ENCODE measurements at regions not wholly inside any gene's neighbourhood (a gene's known extent, or its start where the extent isn't known, plus 50 kb on each side); places are given as distances from the start of the nearest gene placed in this dataset.
"Not testable (repeated sequence)": the region's sequence is repeated elsewhere in the genome, so short reads cannot be mapped to it uniquely, and the experiment has no call there.

DNA sequence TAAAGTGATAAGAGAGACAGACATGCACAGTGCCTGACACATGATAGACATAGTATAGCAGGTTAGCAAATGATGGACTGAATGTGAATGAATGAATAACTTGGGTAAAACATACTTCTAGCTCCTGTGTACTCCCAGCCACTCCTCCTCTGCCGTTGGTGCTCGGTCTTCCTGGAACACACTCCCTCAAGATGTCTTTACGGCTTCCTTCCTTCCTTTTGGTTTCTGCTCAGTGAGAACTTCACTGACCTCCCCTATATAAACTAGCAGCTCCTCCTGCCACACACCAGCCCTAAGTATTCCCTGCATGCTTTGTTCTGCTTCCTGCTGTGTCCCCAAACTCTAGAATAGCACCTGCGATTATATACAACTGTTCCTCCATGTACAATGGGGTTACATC is 50.2 kb downstream of the RAD54L2 start:
- peak overlapping the region; percentile 2 to 65 for H3K27ac Mint-ChIP-seq
- no peak overlapping the region for H3K4me3 ChIP-seq (ENCODE audit: low read length)
- H3K36me3 ChIP-seq (ENCODE audit: control insufficient read depth, insufficient read depth, low read length): peaks cover 14% of the 10 kb centered on the region
- H3K4me3 Mint-ChIP-seq: no peak overlapping the region
- 28% methylated on average over 3 of the region's 4 CpGs for WGBS (ENCODE audit: insufficient coverage)
- no peak for DNase-seq
- H3K36me3 Mint-ChIP-seq: peaks cover 6% of the 10 kb centered on the region
- ATAC-seq: peak in 1 of 3 donors; percentile 24
- H3K27ac ChIP-seq (ENCODE audit: low read length): no peak overlapping the region
- no peaks in the 10 kb centered on the region for H3K9me3 Mint-ChIP-seq
- intact Hi-C loops (cut with micrococcal nuclease): no loop called here
- H3K4me1 ChIP-seq (ENCODE audit: control insufficient read depth, insufficient read depth, low read length): no peaks in the 10 kb centered on the region
- no peaks in the 10 kb centered on the region for H3K9me3 ChIP-seq (ENCODE audit: control insufficient read depth, insufficient read depth, low read length)
- peaks cover 14 to 23% of the 10 kb centered on the region in 2 donors for H3K4me1 Mint-ChIP-seq
- no peak for TF ChIP-seq CTCF (IDR thresholded peaks at IDR 0.05)
- no peaks in the 10 kb centered on the region for H3K27me3 Mint-ChIP-seq (ENCODE audit: low read depth in 2 of 2)
- H3K27me3 ChIP-seq (ENCODE audit: control insufficient read depth, insufficient read depth, low read length): no peaks in the 10 kb centered on the region

DNA sequence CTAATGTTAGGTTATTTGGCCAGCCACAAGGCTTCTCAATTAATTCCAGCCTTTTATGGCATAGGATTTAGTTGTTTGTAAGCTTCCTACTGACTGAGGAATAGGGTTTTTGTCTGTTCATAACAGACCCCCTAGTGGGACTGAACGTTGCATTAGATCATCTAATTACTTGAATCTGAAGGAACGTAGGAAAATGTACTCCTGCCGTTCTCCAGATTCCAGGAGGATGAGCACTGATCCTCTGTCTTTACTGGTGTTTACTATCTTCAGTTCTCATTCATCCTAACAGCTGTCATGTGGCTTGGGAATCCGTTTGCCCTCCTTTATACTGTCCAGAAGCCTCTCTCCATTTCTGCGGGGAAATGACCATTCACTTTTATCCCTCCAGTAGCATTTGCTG is 52.7 kb downstream of the RAD54L2 start:
- ATAC-seq (no peak), DNase-seq (no peak)
- no peaks in the 10 kb centered on the region for H3K27me3 ChIP-seq (ENCODE audit: control insufficient read depth, insufficient read depth, low read length)
- Mint-ChIP-seq H3K27me3 (ENCODE audit: low read depth in 2 of 2) (no peaks in the 10 kb centered on the region), H3K4me3 (no peak overlapping the region), H3K4me1 (peaks cover 14 to 22% of the 10 kb centered on the region in 2 donors), H3K27ac (peak overlapping the region in 1 of 2 donors; percentile 16), H3K36me3 (peaks cover 6% of the 10 kb centered on the region), H3K9me3 (no peaks in the 10 kb centered on the region)
- WGBS (ENCODE audit: insufficient coverage): 98% methylated on average over 5 of the region's 5 CpGs
- TF ChIP-seq CTCF (IDR thresholded peaks at IDR 0.05): no peak
- H3K9me3 ChIP-seq (ENCODE audit: control insufficient read depth, insufficient read depth, low read length): no peaks in the 10 kb centered on the region
- no peaks in the 10 kb centered on the region for H3K4me1 ChIP-seq (ENCODE audit: control insufficient read depth, insufficient read depth, low read length)
- H3K27ac ChIP-seq (ENCODE audit: low read length): no peak overlapping the region
- H3K36me3 ChIP-seq (ENCODE audit: control insufficient read depth, insufficient read depth, low read length): peaks cover 14% of the 10 kb centered on the region
- intact Hi-C loops (cut with micrococcal nuclease): no loop called here
- H3K4me3 ChIP-seq (ENCODE audit: low read length): no peak overlapping the region

- intact Hi-C loops (cut with micrococcal nuclease): no loop called here
- H3K4me3 Mint-ChIP-seq: no peak overlapping the region
- Histone ChIP-seq H3K4me1 (ENCODE audit: control insufficient read depth, insufficient read depth, low read length) (no peaks in the 10 kb centered on the region), H3K27ac (ENCODE audit: low read length) (no peak overlapping the region), H3K4me3 (ENCODE audit: low read length) (no peak overlapping the region), H3K9me3 (ENCODE audit: control insufficient read depth, insufficient read depth, low read length) (no peaks in the 10 kb centered on the region), H3K27me3 (ENCODE audit: control insufficient read depth, insufficient read depth, low read length) (no peaks in the 10 kb centered on the region), H3K36me3 (ENCODE audit: control insufficient read depth, insufficient read depth, low read length) (peaks cover 14% of the 10 kb centered on the region)
- H3K27ac Mint-ChIP-seq: no peak overlapping the region
- no peaks in the 10 kb centered on the region for H3K27me3 Mint-ChIP-seq (ENCODE audit: low read depth in 2 of 2)
- DNase-seq (no peak), ATAC-seq (no peak)
- WGBS (ENCODE audit: insufficient coverage): no CpG with 5 or more reads among the region's 4 CpGs
- TF ChIP-seq CTCF (IDR thresholded peaks at IDR 0.05): no peak
- H3K36me3 Mint-ChIP-seq: peaks cover 6% of the 10 kb centered on the region
- peaks cover 12 to 20% of the 10 kb centered on the region in 2 donors for H3K4me1 Mint-ChIP-seq
- no peaks in the 10 kb centered on the region for H3K9me3 Mint-ChIP-seq
These were observed 55.2 kb downstream of the RAD54L2 start for GRCh38 chr3:51593697-51594096.

DNA sequence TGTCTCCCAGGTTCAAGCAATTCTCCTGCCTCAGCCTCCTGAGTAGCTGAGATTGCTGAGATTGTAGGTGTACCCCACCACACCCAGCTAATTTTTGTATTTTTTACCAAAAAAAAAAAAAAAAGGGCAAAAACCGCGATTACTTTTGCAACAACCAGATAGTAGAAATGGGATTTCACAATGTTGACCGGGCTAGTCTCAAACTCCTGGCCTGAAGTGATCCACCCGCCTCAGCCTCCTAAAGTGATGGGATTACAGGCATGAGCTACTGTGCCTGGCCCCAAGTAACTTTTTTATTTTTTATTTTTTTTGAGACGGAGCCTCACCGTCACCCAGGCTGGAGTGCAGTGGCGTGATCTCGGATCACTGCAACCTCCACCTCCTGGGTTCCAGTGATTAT is 61.1 kb downstream of the RAD54L2 start:
- ATAC-seq; H3K27me3 ChIP-seq (ENCODE audit: control insufficient read depth, insufficient read depth, low read length); H3K36me3 ChIP-seq (ENCODE audit: control insufficient read depth, insufficient read depth, low read length); H3K9me3 Mint-ChIP-seq; intact Hi-C loops (cut with micrococcal nuclease); H3K9me3 ChIP-seq (ENCODE audit: control insufficient read depth, insufficient read depth, low read length); H3K36me3 Mint-ChIP-seq; DNase-seq; H3K27me3 Mint-ChIP-seq (ENCODE audit: low read depth in 2 of 2); H3K27ac ChIP-seq (ENCODE audit: low read length); H3K4me1 ChIP-seq (ENCODE audit: control insufficient read depth, insufficient read depth, low read length); H3K27ac Mint-ChIP-seq; H3K4me3 ChIP-seq (ENCODE audit: low read length); H3K4me3 Mint-ChIP-seq: not testable (repeated sequence)
- H3K4me1 Mint-ChIP-seq: peaks cover 11 to 20% of the 10 kb centered on the region in 2 donors
- WGBS (ENCODE audit: insufficient coverage): 95% methylated on average over 8 of the region's 8 CpGs
